GM18861 (cell line): ENCODE measurements at regions not wholly inside any gene's neighbourhood (a gene's known extent, or its start where the extent isn't known, plus 50 kb on each side); places are given as distances from the start of the nearest gene placed in this dataset.
"Not testable (repeated sequence)": the region's sequence is repeated elsewhere in the genome, so short reads cannot be mapped to it uniquely, and the experiment has no call there.

Experiments
- ATAC-seq: cut with Tn5 transposase; IDR thresholded peaks from one replicate; pipeline ENCODE4 v1.9.1; 2021; ENCODE audit not compliant: unreplicated experiment

GRCh38 chr10:71108042-71108441 lies 104.3 kb upstream of the UNC5B start:
- not testable (repeated sequence) for ATAC-seq

DNA sequence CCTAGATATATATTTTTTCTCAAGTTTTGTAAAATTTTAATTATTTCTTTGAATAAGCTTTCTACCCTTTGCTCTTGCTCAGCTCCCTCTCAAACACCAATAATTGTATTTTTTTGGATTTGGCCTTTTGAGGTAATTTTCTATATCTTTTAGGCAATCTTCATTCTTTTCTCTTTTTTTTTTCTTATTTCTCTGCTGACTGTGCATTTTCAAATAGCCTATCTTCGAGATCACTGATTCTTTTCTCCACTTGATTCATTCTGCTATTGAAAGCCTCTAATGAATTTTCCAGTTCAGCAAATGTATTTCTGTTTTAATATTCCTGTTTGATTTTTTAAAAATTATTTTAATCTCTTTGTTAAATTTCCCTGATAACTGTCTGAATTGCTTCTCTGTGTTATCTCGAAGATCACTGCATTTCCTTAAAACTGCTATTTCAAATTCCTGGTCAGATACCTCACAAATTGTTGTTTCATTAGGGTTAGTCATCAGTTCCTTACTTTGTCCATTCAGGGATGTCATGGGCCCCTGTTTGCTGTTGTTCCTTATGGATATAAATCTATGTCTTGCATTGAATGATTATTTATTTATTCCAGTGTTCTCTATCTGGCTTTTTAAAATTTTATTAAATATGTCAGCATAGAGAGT lies 100.1 kb upstream of the UNC5B start:
- no peak for ATAC-seq

- ATAC-seq: no peak
These were observed 95.9 kb upstream of the UNC5B start for GRCh38 chr10:71116426-71116825.

DNA sequence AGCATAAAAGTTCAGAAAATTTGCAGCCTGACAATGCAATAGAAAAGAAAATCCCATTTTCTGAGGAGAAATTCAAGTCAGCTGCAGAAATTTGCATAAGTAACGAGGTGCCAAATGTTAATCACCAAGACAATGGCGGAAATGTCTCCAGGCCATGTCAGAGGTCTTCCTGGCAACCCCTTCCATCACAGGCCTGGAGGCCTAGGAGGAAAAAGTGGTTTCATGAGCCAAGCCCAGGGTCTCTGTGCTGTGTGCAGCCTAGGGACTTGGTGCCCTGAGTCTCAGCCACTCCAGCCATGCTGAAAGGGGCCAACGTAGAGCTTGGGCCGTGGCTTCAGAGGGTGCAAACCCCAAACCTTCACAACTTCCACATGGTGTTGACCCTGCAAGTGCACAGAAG lies 94.8 kb upstream of the UNC5B start:
- not testable (repeated sequence) for ATAC-seq

GRCh38 chr10:71123023-71123422 lies 89.3 kb upstream of the UNC5B start:
- ATAC-seq: no peak

DNA sequence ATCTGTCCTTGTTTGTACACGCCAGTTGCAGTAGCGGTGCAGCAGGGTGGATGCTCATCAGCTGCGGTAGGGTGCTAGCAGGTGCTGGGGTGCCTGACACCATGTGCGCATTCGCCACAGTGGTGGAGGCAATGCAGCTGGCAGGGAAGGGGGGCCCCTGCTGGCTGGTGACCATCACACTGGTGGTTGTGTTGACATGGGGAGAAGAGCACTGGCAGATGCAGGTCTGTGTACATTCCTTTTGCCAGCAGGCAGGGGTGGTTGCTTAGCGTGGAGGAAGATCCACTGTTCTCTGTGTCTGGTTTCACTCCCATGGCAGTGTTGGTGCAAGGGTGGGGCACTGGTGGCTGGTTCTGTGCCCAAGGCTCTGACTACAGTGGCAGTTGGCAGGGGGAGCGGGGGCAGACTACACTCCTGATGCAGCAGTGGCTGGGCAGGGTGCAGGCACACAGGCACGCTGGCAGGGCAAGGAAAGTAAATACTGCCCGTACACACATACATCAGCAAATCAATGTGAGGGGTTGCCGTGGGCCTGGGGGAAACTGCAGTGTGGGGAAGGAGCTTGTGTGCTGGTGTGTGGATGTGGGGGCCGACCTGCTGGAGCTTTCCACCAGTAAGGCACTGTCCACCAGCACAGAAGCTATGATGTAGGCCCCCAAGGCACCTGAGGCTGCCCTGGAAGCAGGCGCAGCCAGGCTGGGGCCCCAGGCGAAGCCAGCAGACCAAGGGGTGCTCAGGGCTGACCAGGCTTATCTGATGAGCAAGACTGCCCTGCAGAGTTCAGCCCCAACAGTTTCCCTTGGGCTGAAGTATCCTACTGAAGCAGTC lies 87.2 kb upstream of the UNC5B start:
- no peak for ATAC-seq

GRCh38 chr10:71125749-71126107 lies 86.6 kb upstream of the UNC5B start:
- ATAC-seq: no peak

- ATAC-seq: no peak
These were observed 85.9 kb upstream of the UNC5B start for GRCh38 chr10:71126432-71126831.

DNA sequence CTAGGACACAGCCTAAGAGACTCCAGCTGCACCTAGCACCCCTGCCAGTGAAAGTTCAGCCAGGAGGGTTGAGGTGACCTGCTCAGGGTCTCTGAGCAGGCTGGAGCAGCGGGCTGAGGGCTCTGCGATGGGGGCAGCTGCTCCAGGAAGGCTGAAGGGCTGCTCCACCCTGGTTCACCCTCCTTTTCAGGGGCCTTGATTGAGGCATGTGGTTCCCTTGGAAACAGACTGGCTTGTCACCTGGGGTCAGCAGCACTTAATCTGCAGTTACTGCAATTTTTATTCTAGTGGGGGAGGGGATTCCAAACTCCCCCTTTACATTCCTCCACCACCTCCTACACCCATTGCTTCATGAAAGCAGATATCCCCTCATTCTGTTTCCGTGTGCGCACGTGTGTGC lies 85.3 kb upstream of the UNC5B start:
- no peak for ATAC-seq

DNA sequence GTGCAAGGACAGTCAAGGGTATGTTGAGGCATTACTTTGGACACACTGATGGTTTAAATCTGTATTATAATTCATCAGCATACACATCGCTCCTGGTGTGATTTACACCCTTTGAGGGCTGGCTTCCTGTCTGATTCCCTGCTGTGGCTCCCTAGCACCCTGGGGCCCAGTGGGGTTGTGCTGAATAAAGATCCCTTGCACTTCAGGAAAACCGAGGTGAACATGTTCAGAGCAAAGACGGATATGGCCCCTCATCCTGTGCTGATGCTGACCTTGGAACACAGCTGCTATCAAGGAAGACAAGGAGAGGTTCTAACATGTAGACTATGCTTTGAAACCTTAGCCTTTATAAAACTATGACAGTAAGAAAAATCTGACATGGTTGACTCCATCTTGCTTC lies 84.6 kb upstream of the UNC5B start:
- no peak for ATAC-seq

DNA sequence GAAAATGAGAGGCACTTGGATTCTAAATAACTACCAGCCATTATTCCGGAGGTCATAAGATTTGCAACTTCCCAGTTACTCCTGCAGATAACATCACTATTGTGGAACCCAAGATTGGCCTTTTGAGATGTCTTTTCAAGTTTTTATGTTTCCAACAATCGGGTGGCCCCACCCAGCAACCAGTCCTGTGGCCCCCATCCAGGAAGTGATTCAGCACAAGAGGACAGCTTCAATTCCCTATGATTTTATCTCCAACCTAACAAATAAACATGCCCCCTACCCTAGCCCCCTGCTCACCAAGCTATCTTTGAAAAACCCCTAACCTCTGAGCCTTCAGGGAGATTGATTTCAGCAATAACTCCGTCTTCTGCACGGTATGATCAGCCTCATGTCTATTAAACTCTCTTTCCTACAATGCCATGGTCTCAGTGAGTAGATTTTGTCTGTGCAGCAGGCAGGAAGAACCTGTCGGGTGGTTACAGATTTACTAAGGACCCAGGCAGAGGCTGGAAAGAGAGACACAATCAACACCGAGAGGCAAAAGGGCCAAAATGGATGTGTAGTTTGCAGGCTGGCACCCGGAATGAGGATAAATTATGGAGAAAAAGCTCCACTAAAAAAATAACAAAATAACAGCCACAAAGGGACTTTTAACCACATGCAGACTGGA lies 83.9 kb upstream of the UNC5B start:
- no peak for ATAC-seq

DNA sequence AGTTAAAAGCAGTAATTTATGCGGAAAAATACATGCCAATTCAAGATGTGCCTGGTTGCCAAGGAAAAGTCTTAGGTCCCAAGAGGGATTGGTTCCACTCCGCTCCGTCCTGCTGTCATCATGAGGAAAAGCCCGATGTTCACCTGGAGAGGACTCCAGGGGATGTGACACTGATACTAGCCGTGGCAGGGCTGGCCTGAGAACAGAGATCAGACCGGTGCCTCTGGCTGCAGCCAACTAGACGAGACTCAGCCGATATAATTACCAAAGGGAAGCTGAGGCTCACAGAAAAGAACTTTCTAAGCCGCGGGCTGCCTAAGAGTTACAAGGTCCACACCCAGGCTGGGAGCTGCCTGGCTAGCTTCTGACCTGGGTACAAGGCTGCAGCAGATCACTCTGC lies 81.3 kb upstream of the UNC5B start:
- ATAC-seq: no peak

GRCh38 chr10:71131508-71132088 lies 80.8 kb upstream of the UNC5B start:
- no peak for ATAC-seq

DNA sequence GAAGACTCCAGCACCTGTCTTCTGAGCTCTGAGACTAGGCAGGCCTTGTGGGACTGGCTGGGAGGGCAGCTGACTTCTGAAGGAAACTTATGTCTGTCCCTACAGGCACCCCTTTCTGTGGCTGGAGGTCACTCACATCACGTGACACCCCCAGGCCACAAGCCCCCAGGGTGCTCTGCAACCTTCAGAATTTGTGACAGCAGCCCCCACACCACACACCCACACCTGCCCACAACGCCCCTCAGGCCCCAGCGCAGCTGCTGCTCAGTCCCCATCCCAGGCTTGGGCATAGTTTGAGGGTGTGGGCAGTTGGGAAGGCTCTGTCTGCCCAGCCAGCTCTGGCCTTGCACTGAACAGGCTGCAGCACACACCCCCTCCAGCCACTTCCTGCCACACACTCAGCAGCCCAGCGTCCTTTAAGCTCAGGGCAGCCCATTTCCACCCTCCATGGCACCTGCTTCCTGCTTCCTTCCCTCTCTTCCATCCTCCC lies 80.0 kb upstream of the UNC5B start:
- ATAC-seq: no peak

GRCh38 chr10:71133710-71134686 lies 78.4 kb upstream of the UNC5B start:
- no peak for ATAC-seq

- ATAC-seq: no peak
These were observed 77.6 kb upstream of the UNC5B start for GRCh38 chr10:71134732-71135211.

GRCh38 chr10:71135236-71135635 lies 77.1 kb upstream of the UNC5B start:
- no peak for ATAC-seq

DNA sequence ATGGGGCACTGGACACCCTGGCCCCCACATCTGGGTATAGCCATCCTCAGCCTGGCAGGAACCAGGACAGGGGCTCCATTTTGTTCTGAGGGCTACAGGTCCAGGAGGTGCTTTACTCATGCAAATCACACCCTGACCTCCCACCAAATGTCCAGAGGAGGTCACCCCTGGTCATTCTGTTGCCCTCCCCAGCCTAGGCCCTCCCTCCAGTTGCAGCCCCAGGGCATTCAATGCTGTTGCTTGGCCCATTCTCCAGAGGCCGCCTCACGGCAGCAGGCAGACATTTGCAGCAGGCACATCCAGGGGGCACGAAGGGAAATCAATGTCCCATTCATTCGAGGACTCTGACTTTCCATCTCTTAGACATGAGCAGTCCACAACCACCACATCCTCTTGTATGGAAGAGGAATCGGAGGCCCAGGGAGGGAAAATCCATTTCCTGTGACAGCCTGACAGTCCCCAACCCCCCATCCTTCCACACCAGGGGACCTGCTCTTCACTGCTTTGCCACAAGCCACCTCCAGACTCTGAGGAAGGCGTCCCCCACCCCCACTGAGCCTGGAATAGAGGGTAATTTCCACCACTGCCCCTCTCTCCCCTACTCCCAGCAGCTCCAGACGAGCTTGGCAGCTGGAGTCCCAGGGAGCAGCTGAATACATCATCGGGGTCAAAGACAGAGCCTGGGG lies 76.2 kb upstream of the UNC5B start:
- ATAC-seq: no peak

- no peak for ATAC-seq
These were observed 74.7 kb upstream of the UNC5B start for GRCh38 chr10:71137701-71138100.
